Renal cortical epithelial cell (primary cell): ENCODE measurements at regions not wholly inside any gene's neighbourhood (a gene's known extent, or its start where the extent isn't known, plus 50 kb on each side); places are given as distances from the start of the nearest gene placed in this dataset.

Experiments used
- DNase-seq: peaks from one replicate; pipeline ENCODE4 v3.0.0-alpha.2; 2011; ENCODE audit warnings: low read depth

DNA sequence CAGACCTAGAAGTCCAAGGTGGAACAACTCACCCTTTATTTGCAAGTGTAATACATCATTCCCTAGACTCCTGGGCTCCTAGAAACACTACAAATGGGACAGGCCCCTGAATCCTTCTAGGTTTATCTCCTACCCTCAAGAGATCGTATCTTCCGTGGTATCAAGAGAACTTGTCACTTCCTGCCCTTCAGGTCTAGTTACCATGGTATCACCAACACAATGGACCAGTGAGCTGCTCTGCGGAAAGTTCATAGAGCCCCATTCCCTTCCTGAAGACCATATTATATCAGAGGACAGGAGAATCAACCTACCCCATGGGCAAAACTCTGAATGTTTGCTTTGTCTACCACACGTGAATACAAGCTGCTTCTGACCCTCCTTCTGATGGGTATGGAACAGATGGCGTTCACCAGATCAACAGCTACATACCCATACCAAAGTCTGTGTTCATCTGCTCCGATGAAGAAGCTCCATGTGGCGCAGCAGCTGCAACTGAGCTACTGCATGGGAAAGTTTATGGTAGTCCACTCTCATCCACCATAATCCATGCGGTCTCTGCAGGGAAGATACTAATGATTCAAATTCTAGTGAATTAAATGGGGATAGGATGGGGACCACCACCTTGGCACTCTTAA is 84.6 kb upstream of the KLF13 start:
- no peak for DNase-seq

- no peak for DNase-seq
Measured at GRCh38 chr15:31243895-31244294, 82.7 kb upstream of the KLF13 start.

- no peak for DNase-seq
Measured at GRCh38 chr15:31245135-31245689, 81.4 kb upstream of the KLF13 start.

- DNase-seq, result no peak
Measured at GRCh38 chr15:31245756-31246155, 80.9 kb upstream of the KLF13 start.

DNA sequence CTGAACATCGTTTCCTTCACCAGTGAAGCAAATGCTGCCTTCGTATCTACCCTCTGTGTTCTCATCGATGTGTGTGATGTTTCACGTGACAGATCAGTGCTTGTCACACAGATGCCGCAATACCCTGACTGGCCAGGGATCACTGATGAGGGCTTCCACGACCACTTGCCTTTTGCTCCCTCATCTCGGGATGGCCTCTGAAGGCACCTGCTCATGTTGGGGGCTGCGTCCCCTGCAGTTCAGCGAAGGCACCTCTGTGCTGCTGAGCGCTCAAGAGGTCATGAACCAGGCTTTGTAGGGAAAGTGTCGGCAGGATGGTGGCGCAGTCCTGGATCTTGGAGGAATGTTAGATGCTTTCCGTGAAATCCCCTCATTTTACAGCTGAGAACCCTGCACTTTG is 79.2 kb upstream of the KLF13 start:
- no peak for DNase-seq

- no peak for DNase-seq
Measured at GRCh38 chr15:31248263-31248662, 78.4 kb upstream of the KLF13 start.

GRCh38 chr15:31248951-31249350 is 77.7 kb upstream of the KLF13 start:
- DNase-seq, result no peak

DNA sequence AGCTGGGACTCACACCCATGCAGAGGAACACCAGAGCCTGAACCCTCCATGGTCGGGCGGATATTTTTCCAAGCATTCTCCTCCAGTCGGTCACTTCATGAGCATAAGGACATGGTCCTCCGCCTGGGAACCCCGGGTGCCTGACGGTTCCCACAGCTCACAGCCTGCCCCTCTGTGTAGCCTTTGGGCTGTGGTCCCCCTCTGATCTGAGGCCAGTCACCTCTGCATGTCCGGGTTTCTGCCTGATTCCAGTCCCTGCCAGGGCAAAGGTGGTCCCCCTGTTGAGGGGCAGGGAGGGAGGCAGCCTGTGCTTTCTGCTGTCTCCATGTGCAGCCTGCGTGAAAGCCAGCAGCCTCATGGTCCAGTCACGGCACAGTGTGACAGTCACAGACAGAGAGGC is 76.6 kb upstream of the KLF13 start:
- DNase-seq, result no peak

DNA sequence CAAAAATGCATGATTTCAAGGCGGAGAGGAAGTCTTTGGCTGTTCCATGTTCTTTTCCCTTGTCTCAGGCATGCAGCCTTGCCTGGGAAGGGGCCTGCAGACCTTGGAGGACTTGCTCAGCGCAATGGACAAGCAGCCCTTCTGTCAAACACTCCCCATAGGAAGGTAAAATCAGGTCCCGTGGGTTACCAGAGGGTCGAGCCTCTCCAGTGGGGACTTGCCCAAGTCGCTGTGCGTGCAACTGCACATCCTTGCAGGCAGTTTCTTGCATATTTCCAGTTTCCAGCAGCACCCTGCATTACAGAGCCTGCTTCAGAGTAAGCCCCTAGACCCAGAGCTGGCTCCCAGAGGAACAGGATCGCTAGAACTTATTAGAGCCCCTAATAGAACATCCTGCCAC is 75.5 kb upstream of the KLF13 start:
- no peak for DNase-seq

GRCh38 chr15:31252171-31252785 is 74.4 kb upstream of the KLF13 start:
- DNase-seq, result no peak

DNA sequence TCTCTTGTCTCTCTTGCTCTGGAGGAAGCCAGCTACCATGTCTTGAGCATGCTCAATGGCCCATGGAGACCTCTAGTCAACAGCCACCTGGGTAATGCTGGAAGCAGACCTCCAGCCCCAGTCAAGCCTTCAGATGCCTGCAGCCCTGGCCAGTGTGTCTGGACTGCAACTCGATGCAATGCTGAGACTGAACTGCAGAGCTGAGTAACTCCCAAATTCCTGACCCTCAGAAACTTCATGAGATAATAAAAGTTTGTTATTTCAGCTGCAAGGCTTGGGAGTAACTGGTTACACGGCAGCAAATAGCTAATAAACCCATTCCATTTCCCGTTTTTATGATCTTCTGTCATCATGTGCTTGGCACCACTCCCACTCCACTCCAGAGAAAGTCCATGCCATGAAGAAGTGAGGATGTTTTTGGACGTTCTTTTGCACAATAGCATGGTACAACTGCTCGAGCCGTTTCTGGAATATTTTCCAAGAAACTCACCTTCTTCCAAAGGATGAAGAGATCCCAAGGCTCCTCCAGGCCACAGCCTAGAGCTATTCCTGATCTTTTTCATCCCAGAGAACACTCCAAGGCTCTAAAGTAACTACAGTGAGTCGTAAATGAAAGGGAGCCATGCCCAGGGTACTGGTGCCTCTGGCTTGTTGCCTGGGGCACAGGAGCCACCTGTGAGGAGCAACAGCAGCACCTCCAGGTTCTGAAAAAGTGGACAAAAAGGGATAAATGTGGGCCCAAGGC is 72.0 kb upstream of the KLF13 start:
- DNase-seq, result no peak

- no peak for DNase-seq
Measured at GRCh38 chr15:31255176-31255510, 71.5 kb upstream of the KLF13 start.

DNA sequence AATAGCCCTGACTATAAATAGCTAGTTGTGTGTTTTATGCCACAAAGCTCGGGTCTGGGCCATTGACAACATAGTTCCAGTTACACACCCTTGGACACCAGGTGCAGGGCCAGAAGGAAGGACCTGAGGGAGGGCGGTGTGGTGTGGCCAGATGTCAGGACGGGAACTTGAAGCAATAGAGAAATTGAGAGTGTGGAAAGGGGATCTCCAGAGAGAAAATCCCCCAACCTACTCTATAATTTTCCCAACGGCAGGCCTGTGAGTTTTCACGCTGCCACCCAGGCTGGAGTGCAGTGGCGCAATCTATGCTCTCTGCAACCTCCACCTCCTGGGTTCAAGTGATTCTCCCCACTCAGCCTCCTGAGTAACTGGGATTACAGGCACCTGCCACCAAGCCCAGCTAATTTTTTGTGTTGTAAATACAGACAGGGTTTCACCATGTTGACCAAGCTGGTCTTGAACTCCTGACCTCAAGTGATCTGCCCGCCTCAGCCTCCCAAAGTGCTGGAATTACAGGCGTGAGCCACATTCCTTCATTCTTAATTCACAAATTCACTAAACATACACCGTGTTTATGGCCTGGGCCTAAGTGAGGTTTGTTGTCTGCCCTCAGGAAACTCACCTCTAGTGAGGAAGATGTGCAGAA is 70.8 kb upstream of the KLF13 start:
- DNase-seq, result no peak

- DNase-seq, result no peak
Measured at GRCh38 chr15:31256378-31257265, 70.0 kb upstream of the KLF13 start.

- DNase-seq, result no peak
Measured at GRCh38 chr15:31257286-31257685, 69.3 kb upstream of the KLF13 start.

- no peak for DNase-seq
Measured at GRCh38 chr15:31258260-31258659, 68.4 kb upstream of the KLF13 start.

DNA sequence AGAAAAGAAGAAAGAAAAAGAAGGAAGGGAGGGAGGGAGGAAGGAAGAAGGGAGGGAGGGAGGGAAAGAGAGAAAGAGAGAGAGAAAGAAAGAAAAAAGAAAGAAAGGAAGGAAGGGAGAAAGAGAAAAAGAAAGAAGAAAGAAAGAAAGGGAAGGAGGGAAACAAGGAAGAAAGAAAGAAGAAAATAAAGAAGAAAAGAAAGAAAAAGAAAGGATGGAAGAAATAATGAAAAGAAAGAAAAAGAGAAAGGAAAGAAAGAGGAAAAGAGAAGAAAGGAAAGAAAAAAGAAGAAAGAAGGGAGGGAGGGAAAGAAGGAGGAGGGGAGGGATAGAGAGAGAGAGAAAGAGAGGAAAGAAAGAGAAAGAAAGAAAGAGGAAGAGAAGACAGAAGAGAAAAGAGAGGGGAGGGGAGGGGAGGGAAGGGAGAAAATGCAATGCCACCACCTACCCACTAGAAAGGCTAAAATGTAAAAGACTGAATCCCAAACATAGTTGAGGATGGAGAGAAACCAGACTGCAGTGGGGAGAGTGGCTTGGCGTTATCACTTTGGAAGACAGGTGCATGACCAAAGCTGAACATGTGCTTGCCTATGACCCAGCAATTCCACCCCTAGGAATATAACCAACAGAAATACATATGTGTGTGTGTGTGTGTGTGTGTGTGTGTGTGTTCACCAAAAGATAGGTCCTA is 66.9 kb upstream of the KLF13 start:
- no peak for DNase-seq

DNA sequence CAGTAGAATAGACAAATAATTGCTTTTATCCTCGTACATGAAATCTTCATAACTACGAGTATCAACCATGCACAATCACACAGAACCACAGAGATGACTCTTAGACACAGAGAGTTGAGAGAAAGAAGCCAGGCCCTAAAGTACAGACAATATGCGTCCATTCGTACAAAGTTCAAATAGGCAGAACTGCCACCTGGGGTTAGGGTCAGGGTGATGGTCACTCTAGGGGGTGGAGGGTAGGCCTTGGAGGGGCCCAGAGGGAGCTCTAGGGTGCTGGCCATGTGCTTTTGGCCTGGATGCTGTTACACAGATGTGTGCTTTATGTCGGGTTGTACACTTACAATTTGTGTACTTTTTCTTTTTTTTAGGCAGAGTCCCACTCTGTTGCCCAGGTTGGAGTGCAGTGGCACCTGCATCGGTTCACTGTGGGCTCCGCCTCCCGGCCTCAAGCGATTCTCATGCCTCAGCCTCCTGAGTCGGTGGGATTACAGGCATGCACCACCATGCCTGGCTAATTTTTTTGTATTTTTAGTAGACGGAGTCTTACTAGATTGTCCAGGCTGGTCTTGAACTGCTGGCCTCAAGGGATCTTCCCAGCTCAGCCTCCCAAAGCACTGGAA is 65.9 kb upstream of the KLF13 start:
- DNase-seq, result no peak

DNA sequence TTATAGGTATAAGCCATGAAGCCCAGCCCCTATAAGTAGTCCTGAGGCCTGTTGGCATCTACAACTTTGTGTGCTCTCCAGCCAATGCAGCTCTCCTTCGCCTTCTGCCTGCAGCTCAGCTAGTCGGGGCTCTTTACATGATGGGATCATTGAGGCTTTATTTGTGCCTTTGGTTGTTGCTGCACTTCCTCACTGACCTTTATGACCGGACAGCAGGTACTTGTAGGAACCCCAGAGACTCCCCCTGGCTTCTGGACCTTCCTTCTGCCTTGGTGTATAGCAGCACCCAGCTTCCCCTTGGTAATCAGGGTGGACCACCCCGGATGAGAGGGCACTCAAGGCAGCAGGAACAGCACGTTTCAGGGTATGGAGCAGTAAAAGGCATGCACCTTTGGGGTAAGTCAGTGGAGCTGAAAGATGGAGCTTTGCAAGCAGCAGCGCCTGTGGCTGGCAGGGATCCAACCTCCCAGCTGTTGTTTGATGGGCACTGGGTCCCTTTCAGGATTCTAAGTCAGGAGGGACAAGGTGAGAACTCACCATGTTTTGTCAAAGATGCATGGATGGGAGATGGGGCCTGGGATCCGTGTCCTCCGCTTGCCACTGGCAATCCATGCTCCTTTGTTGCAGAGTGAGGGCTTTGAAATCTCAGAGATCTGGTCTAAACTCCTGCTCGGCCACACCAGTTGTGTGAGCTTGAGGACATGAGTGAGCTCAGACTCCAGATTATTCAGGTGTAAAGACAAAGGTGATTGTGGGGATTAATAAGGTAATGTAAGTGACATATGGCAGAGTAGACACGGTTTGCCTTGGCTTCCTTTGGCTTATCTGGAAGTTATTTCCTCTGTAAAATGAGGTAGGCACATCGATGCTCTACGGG is 65.1 kb upstream of the KLF13 start:
- no peak for DNase-seq

- no peak for DNase-seq
Measured at GRCh38 chr15:31262143-31262530, 64.5 kb upstream of the KLF13 start.
